GM21447 (cell line): ENCODE measurements at regions not wholly inside any gene's neighbourhood (a gene's known extent, or its start where the extent isn't known, plus 50 kb on each side); places are given as distances from the start of the nearest gene placed in this dataset.

Experiments
- ATAC-seq: cut with Tn5 transposase; IDR thresholded peaks from one replicate; pipeline ENCODE4 v1.9.1; 2021; ENCODE audit not compliant: unreplicated experiment

- ATAC-seq = no peak
These were observed 50.4 kb downstream of the ZBTB38 start for GRCh38 chr3:141418751-141419150.

- ATAC-seq = no peak
These were observed 51.6 kb downstream of the ZBTB38 start for GRCh38 chr3:141419946-141420345.

- no peak for ATAC-seq
These were observed 52.9 kb downstream of the ZBTB38 start for GRCh38 chr3:141421186-141421585.

- no peak for ATAC-seq
These were observed 53.5 kb downstream of the ZBTB38 start for GRCh38 chr3:141421639-141422319.

- no peak for ATAC-seq
These were observed 54.8 kb downstream of the ZBTB38 start for GRCh38 chr3:141422961-141423582.

- ATAC-seq = peak; percentile 50
These were observed 57.4 kb downstream of the ZBTB38 start for GRCh38 chr3:141425523-141426233.

- no peak for ATAC-seq
These were observed 58.2 kb downstream of the ZBTB38 start for GRCh38 chr3:141426404-141427034.

GRCh38 chr3:141427764-141428163, 59.1 kb upstream of the RASA2 start:
- no peak for ATAC-seq

- ATAC-seq = no peak
These were observed 57.3 kb upstream of the RASA2 start for GRCh38 chr3:141429371-141430035.

- ATAC-seq = no peak
These were observed 56.5 kb upstream of the RASA2 start for GRCh38 chr3:141430316-141430715.

- no peak for ATAC-seq
These were observed 55.1 kb upstream of the RASA2 start for GRCh38 chr3:141431411-141432378.

GRCh38 chr3:141432904-141433303, 53.9 kb upstream of the RASA2 start:
- no peak for ATAC-seq

- ATAC-seq = no peak
These were observed 52.6 kb upstream of the RASA2 start for GRCh38 chr3:141434255-141434654.

- no peak for ATAC-seq
These were observed 50.6 kb upstream of the RASA2 start for GRCh38 chr3:141436180-141436579.
